H4 (cell line): ENCODE measurements at regions not wholly inside any gene's neighbourhood (a gene's known extent, or its start where the extent isn't known, plus 50 kb on each side); places are given as distances from the start of the nearest gene placed in this dataset.

Experiments used
- DNase-seq: peaks from one replicate; pipeline ENCODE4 v3.0.0-alpha.2; 2015; ENCODE audit warnings: low spot score

DNA sequence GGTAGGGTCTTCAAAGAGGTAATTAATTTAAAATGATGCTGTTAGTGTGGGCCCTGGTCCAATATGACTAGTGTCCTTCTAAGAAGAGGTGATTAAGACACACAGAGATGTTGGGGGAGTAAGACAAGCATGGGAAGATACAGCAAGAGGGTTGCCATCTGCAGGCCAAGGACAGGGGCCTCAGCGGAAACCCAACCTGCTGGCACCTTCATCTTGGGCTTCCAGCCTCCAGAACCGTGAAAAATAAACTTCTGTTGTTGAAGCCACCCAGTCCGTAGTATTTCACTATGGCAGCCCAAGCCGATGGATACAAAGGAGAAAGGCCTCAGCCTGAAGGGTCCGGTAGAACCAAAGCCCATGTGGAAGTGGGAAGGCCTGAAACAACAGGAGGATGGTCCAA, 161.7 kb upstream of the UBE2E1 start:
- DNase-seq = no peak

- DNase-seq = no peak
Measured at GRCh38 chr3:23644676-23645075, 161.1 kb upstream of the UBE2E1 start.

- no peak for DNase-seq
Measured at GRCh38 chr3:23645533-23646183, 160.1 kb upstream of the UBE2E1 start.

DNA sequence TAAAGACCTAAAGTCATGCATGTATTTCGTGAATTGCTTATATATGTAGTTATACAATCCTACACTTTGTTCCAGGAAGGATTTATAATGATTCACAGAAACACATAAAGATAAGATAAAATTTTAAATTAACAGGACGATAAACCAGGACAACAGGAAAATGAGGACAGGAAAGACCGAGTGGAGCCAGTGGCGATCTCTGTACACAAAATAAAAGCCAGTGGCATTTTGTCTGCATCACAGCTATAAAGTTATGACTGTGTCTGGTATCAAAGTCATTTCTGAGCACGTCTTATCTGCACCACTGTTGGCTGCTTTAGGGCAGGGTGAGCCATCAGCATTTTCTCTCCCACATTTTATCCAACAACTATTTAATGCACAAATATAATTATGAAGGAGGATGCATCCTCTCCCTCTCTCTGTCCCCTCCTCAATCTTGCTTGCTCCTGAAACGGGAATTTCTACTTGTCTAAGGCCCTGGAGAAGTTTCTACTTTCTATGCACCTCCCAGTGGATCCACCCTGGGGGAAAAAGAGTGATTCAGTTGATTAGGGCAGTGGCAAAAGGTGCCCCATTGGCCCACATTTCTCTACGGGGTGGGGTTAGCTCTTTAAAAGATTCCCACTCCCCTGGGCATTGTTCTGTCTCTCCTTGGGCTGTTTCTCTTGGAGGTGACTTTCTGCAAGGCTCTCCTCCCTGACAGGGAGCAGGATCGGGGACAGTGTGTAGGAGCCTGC, 159.4 kb upstream of the UBE2E1 start:
- no peak for DNase-seq

DNA sequence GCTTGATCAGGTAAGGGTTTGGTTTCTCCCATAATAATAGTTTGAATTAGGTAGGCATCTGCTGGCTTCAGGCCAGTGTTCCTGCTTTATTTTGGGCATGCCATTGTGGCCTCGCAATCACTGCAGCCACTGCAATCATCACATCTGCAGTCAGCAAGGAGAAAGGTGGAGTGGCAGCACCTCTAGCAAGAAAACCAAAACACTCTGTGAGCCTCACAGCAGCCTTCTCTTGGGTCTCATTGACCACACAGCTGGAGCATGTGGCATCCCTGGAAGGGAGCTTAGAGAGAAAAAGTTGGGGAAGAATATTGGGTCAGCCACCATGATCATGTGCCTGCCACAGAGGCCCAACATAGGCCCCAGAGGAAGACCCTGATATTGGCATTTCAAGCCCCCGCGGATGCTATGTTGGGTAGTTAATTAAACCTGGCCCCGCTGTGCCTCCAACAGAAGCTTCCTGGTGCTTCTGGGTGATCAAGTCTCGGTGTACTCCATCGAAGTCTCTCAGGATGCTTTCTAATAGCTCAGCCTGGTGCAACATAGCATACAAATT, 158.0 kb upstream of the UBE2E1 start:
- DNase-seq = no peak

GRCh38 chr3:23648326-23648995, 157.3 kb upstream of the UBE2E1 start:
- DNase-seq = no peak

DNA sequence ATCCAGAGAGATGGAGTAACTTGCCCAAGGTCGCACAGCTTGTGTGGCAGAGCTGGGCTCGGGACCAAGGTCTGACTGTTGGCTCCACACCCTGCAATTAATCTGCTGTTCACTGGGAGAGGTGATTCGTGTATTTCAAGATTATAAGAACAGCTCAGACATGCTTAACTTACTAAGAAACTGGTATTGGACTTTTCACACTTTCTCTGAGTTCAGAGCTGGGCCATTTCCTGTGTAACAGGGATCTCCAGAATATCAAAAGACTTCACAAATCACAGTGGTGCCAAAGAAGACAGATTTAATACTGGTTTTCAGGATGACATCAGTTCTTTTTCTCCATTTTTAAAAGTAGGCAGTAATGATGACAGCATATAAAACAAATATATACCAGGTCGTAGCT, 156.8 kb upstream of the UBE2E1 start:
- no peak for DNase-seq

DNA sequence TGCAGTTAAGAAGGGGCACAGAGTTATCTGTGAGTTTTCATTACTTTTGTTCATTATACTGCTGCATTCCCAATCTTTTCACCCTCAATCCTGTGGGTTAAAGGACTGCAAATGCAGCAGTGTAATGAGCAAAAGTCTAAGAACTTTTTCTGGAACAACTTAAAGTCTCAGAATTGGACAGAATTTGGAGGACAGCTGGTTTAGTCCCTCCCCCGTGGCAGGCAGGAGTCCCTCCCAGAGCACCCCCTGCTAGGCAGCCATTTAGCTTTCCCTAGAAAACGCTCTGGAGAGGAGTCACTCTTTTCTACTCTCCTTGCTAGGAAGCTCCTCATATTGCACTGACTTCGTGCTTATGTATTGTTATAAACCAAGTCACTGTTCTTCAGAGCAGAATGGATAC, 156.3 kb upstream of the UBE2E1 start:
- no peak for DNase-seq

DNA sequence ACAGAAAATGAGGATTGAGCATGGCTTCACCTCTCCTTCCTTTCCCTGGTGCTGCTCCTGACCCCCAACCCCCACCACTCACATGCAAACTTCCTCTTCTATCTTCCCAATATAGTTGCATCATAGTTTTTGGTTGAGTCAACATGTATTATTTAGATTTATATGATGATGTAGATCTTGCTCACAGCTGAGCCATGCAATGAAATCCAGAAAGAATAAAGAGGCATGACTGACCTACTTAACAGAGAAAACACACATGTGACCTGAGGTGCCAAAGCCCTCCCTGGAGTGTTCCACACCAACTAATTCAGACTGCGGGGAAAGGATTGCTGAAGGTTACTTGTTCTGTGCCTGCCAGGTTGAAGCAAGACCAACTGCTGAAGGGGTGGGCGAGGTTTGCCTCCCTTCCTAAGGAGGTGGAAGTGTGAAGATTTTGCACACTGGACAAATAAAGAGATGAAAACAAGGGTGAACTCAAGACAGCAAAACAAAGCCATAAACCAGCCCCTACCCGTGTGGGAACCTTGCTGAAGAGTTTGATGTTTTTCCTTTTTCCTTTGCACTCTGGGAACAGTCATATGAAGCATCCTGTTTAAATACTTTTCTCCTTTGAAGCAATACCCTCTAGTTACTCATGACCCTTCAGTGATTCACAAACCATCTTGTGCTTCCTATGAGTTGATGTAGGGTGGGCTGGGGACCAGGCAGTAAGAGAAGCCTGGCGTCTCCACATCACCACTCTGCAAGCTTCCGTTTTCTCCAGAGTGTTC, 155.2 kb upstream of the UBE2E1 start:
- DNase-seq = peak; percentile 13

DNA sequence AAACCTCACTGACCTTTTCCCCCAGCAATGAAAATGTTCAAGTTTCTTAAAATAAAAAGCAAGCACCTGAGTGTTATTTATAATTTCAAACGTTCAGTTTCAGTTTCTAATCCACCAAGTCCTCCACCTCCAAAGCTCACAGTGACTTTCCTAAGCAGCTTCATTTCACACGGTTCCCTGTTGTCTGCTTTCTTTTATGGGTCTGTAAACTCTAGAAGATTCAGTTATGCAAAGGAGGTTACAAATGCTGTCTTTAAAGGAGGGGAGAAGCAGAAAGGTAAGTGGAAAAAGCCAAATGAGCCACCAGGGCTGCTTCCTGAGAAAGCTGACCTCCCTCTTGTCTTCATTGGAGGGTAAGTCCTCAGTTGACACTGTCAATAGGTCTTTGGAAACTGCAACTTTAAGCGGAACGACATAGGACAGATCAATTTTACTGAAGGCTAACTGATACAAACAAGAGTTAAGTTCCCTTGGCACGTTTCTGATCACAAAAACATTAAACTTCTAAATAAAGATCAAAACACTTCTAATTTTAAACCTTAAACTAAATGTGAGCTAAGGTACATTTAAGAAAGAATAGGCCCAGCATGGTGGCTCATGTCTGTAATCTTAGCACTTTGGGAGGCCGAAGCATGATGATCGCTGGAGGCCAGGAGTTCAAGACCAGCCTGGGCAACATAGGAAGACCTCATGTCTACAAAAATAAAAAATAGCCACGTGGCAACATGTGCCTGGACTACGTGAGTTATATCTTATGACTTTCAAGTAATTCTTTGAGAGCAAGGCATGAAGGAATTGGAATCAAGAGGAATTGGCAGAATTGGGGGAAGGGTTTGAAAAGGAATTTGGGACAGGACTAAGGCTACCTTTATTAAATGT, 151.9 kb upstream of the UBE2E1 start:
- DNase-seq = no peak

GRCh38 chr3:23654571-23654970, 151.2 kb upstream of the UBE2E1 start:
- DNase-seq = no peak

DNA sequence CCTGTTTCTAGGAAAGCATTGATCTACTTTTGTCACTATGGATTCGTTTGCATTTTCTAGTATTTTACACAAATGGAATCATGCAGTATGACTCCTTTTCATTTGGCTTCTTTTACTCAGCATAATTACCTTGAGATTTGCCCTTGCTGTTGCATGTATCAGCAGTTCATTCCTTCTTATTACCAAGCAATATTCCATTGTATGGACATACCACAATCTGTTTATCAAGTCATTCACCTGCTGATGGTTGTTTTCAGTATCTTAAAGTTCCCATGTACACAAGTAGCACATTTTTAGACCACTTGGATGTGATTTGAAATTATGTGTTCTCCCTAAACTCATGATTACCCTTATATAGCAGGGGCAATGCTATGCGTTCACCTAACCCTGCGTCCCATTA, 150.0 kb upstream of the UBE2E1 start:
- no peak for DNase-seq

DNA sequence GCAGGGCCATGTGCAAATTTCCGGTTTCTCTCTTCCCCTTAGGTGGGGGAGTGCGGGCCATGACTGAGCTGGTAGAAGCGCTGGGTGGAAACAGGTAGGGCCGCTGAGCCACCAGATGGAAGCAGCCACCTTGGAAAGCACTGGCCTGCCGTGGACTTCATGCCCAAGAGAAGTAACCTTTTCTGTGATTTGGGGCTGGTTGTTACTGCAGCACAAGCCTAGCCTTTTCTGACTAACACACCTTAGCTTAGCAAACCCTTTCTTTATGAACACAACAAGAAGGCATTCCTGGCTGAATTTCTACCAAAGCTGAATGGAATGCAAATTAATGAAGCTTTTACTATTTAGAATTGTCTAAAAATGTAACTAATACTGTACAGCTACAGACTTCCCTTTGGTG, 149.6 kb upstream of the UBE2E1 start:
- no peak for DNase-seq

GRCh38 chr3:23656821-23657220, 148.9 kb upstream of the UBE2E1 start:
- no peak for DNase-seq

GRCh38 chr3:23657647-23658046, 148.1 kb upstream of the UBE2E1 start:
- no peak for DNase-seq

DNA sequence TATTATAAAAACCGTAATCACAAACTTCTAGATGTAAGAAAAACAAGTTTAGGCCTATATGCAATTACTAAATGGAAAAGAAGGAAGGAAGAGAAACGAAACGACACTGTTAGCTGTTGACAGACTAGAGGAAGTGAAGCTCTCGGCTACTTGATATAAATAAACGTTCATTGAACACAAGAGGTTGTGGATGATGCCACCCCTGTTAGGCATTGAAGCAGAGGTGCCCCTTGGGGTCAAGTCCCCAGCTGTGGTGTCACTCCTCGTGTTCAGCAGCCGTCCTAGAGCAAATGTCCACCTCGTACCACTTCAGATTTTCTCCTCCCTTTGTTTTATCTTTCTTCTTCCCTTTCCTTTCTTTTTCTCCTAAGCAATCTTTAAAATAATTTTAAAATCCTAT, 146.5 kb upstream of the UBE2E1 start:
- DNase-seq = no peak

DNA sequence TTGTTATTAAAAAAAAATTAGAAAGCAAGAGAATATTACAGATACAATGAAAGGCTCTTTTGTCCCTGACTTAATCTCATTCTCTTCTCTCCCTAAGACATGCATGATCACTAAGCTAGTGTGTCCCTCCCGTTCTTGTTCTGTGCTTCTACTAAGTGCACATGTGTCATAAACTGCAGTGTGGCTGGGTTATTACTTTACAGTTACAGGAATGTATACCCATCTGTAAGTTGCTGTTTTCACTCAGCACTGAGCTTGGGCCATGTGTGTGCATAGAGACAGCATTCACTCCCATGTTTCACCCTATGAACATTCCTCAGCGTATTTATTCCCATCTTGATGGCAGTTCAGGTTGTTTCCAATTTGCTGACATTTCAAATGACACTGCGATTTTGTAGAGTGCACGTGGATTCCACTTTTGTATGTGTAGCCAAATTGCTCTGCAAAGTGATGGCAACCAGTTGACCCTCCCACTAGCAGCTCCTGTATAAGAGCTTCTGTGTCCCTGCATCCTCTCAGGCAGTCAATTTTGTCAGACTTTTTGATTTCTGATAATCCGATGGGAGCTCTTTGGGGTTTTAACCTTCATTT, 145.8 kb upstream of the UBE2E1 start:
- no peak for DNase-seq

GRCh38 chr3:23662079-23662617, 143.6 kb upstream of the UBE2E1 start:
- peak; percentile 50 for DNase-seq

- no peak for DNase-seq
Measured at GRCh38 chr3:23663246-23663645, 142.5 kb upstream of the UBE2E1 start.

GRCh38 chr3:23663661-23664186, 142.0 kb upstream of the UBE2E1 start:
- DNase-seq = no peak
